Gastrocnemius medialis (tissue), 4 donors: ENCODE measurements at regions not wholly inside any gene's neighbourhood (a gene's known extent, or its start where the extent isn't known, plus 50 kb on each side); places are given as distances from the start of the nearest gene placed in this dataset.

ENCODE experiments used
- CTCF ChIP-seq, 5 experiments: fragments of 450-650 bp in 3 of 5; fragments of 200-600 bp in 2 of 5; sonication (generic) in 2 of 5; IDR thresholded peaks in 4 of 5; conservative IDR thresholded peaks in 1 of 5; 1 replicate in 4 of 5; 2 replicates in 1 of 5; pipeline ENCODE4 v1.5.1; 2016 to 2019; ENCODE audit warnings: antibody characterized with exemption in 5 of 5, mild to moderate bottlenecking in 3 of 5, moderate library complexity in 3 of 5
- POLR2A ChIP-seq, 2 donors: fragments of 450-650 bp; IDR thresholded peaks; one replicate each; pipeline ENCODE4 v1.6.1; 2017; ENCODE audit warnings: antibody characterized with exemption in 2 of 2, mild to moderate bottlenecking in 2 of 2, moderate library complexity in 2 of 2

GRCh38 chr11:109821511-109821910 lies 271.7 kb upstream of the ZC3H12C start:
- no peak for TF ChIP-seq CTCF (IDR thresholded peaks at IDR 0.05 in 4 of 5, conservative IDR thresholded peaks at IDR 0.05 in 1 of 5)
- no peak for TF ChIP-seq POLR2A (IDR thresholded peaks at IDR 0.05)
